Astrocyte of the cerebellum (primary cell): ENCODE measurements at regions not wholly inside any gene's neighbourhood (a gene's known extent, or its start where the extent isn't known, plus 50 kb on each side); places are given as distances from the start of the nearest gene placed in this dataset.

ENCODE experiments used
- DNase-seq: peaks from one replicate; pipeline ENCODE4 v3.0.0-alpha.2; 2011; ENCODE audit warnings: low read depth
- H3K4me3 ChIP-seq: 2 replicates; pipeline ENCODE4 v1.5.1; 2011; ENCODE audit warnings: mild to moderate bottlenecking, low read depth, low read length, moderate library complexity
- CTCF ChIP-seq: IDR thresholded peaks from 2 replicates; pipeline ENCODE4 v1.5.1; 2012; ENCODE audit warnings: low read length, low read depth, moderate library complexity, mild to moderate bottlenecking; ENCODE audit errors: missing control alignments
- in situ Hi-C: cut with HindIII; loops from 2 replicates; pipeline ENCODE4 v1.10.0; 2017; ENCODE audit warnings: low sequenced_read_pairs

DNA sequence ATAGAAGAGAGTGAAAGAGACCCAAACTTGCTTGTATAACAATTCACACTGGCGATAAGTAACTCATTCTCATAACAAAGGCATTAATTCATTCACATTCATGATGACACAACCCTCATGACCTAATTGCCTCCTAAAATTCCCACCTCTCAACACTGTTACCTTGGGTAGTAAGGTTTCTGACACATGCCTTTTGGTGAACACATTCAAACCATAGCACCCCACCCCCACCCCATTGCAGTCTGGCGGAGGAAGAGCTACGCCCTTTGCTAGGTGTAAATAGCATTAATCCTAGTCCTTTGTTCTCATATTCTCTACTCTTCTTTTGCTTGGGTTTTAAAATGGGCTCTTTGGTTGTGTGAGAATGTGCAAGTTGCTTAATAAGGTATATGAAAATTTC lies 361.5 kb downstream of the DSEL start:
- H3K4me3 ChIP-seq, result no peak overlapping the region
- TF ChIP-seq CTCF, result no peak
- DNase-seq, result no peak
- in situ Hi-C loops, result no loop called here

GRCh38 chr18:67151366-67151765 lies 365.2 kb downstream of the DSEL start:
- no peak for TF ChIP-seq CTCF
- in situ Hi-C loops, result no loop called here

GRCh38 chr18:67145586-67146292 lies 370.8 kb downstream of the DSEL start:
- H3K4me3 ChIP-seq, result no peak overlapping the region
- in situ Hi-C loops, result no loop called here
- no peak for TF ChIP-seq CTCF
- DNase-seq, result no peak

More at GRCh38 chr18:67151366-67151765, 365.2 kb downstream of the DSEL start:
- no peak overlapping the region for H3K4me3 ChIP-seq
- DNase-seq, result no peak

DNA sequence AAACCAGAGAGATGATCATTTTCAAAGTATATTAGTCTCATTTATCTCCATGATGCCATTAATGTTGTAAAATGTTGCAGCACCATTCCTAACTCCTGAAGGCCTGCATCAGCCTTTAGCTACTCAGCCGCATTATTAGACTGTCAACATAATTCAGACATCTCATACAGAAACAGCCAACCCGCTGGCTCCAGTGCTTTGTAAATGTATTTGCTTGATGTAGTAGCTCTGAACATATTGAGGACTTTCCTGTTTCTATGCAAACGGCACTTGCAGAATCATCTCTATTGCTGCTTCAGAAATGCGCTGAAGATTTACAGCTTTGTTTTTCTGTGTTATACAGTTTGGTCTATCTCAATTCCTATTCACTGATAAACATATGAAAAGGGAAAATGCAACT lies 372.2 kb downstream of the DSEL start:
- in situ Hi-C loops, result no loop called here
- H3K4me3 ChIP-seq, result no peak overlapping the region
- no peak for TF ChIP-seq CTCF
- no peak for DNase-seq

GRCh38 chr18:67143028-67143427 lies 373.5 kb downstream of the DSEL start:
- in situ Hi-C loops, result no loop called here
- no peak for TF ChIP-seq CTCF
- H3K4me3 ChIP-seq, result no peak overlapping the region
- DNase-seq, result no peak

GRCh38 chr18:67142604-67143003 lies 373.9 kb downstream of the DSEL start:
- H3K4me3 ChIP-seq, result no peak overlapping the region
- no peak for TF ChIP-seq CTCF
- in situ Hi-C loops, result no loop called here
- no peak for DNase-seq
